GM12891 (cell line): ENCODE measurements at regions not wholly inside any gene's neighbourhood (a gene's known extent, or its start where the extent isn't known, plus 50 kb on each side); places are given as distances from the start of the nearest gene placed in this dataset.

Source experiments
- POLR2A ChIP-seq: IDR thresholded peaks from 2 replicates; pipeline ENCODE4 v1.6.1; 2011; ENCODE audit warnings: low read depth, low read length, control low read depth
- POLR2AphosphoS5 ChIP-seq: IDR thresholded peaks from 2 replicates; pipeline ENCODE4 v1.6.1; 2011; ENCODE audit warnings: low read depth, low read length, control low read depth
- SPI1 ChIP-seq: IDR thresholded peaks from 2 replicates; pipeline ENCODE4 v1.6.1; 2011; ENCODE audit warnings: low read depth, low read length, control low read depth
- TAF1 ChIP-seq: IDR thresholded peaks from 2 replicates; pipeline ENCODE4 v1.6.1; 2011; ENCODE audit warnings: low read depth, low read length, control low read depth

- TF ChIP-seq POLR2A (no peak), POLR2AphosphoS5 (no peak), TAF1 (no peak), SPI1 (no peak)
These were observed 472.8 kb downstream of the CCSER2 start for GRCh38 chr10:84801156-84801555.
